ENCODE measurements at regions not wholly inside any gene's neighbourhood (a gene's known extent, or its start where the extent isn't known, plus 50 kb on each side); places are given as distances from the start of the nearest gene placed in this dataset.

DNA sequence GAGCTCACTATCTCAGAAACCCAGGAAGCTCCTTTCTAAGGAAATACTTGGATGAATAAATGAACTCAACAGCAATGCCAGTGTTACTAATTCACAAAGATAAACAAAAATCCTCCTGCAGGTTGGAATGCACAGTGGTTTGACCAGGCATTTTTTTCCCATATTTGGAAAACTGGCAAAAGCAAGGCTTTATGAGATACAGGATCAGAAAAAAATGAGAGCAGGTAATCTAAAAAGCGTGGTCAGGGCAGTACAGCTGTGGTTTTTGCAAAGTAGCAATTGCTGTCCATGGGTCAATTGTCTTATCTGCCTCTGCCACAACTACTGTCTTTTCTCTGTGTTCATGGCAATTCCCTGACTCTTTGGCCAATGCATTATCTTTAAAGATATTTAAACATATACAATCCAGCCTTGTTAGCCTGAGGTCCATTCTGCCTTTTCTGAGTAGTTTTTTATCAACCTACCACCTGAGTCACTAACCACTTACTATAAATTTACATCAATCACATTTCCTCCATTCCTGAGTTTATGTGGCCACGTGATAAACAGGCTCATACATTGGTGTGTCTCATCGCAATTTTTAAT lies 564.5 kb upstream of the IGFBP3 start:
- H3K27me3 ChIP-seq (ENCODE audit: control insufficient read depth in 4 of 4, insufficient read depth in 4 of 4, low read length in 3 of 4), result no peaks in the 10 kb centered on the region

DNA sequence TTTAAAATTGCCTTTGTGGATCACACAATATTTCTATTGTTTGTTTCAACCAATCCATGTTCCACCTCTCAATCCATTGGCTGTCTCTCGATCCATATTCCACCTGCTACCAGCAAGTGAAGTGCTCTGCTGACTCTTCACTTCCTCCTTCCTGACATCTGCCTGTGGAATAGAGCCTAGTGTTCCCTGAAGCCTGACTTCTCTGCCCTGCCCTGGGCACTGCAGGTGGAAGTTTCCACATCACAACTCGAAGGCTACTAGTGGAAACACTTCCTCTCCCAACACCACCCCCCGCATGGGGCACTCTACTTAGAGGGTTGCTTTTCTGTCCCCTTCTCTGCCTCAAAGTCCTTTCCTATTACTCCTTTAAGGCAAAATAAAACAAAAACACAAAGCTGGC lies 563.8 kb upstream of the IGFBP3 start:
- WGBS, result 84% methylated on average over 3 of the region's 3 CpGs
- no peak for TF ChIP-seq EGR1 (IDR thresholded peaks at IDR 0.05; ENCODE audit: low read depth in 2 of 2)
- no peak for TF ChIP-seq YY1 (IDR thresholded peaks at IDR 0.05)
- no peak for TF ChIP-seq RXRA (IDR thresholded peaks at IDR 0.05)
- TF ChIP-seq TAF1 (conservative IDR thresholded peaks at IDR 0.05), result no peak
- TF ChIP-seq, protein P1, sequence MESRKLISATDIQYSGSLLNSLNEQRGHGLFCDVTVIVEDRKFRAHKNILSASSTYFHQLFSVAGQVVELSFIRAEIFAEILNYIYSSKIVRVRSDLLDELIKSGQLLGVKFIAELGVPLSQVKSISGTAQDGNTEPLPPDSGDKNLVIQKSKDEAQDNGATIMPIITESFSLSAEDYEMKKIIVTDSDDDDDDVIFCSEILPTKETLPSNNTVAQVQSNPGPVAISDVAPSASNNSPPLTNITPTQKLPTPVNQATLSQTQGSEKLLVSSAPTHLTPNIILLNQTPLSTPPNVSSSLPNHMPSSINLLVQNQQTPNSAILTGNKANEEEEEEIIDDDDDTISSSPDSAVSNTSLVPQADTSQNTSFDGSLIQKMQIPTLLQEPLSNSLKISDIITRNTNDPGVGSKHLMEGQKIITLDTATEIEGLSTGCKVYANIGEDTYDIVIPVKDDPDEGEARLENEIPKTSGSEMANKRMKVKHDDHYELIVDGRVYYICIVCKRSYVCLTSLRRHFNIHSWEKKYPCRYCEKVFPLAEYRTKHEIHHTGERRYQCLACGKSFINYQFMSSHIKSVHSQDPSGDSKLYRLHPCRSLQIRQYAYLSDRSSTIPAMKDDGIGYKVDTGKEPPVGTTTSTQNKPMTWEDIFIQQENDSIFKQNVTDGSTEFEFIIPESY (IDR thresholded peaks at IDR 0.05), result no peak
- TF ChIP-seq FOXA1 (IDR thresholded peaks at IDR 0.05), result no peak
- TF ChIP-seq JUND (IDR thresholded peaks at IDR 0.05), result no peak
- TF ChIP-seq HNF4G (IDR thresholded peaks at IDR 0.05), result no peak
- no peak for TF ChIP-seq RAD21 (IDR thresholded peaks at IDR 0.05)
- TF ChIP-seq, protein P2, sequence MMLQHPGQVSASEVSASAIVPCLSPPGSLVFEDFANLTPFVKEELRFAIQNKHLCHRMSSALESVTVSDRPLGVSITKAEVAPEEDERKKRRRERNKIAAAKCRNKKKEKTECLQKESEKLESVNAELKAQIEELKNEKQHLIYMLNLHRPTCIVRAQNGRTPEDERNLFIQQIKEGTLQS (IDR thresholded peaks at IDR 0.05), result no peak
- no peak for TF ChIP-seq HNF4A (conservative IDR thresholded peaks at IDR 0.05)
- no peak for TF ChIP-seq SP1 (IDR thresholded peaks at IDR 0.05)
- Histone ChIP-seq H3K9me3 (ENCODE audit: control insufficient read depth in 4 of 4, low read length in 3 of 4) (no peaks in the 10 kb centered on the region), H3K27ac (ENCODE audit: low read depth in 1 of 2, low read length in 2 of 2) (no peak overlapping the region), H3K9ac (ENCODE audit: low read depth in 1 of 2, low read length in 2 of 2) (no peak overlapping the region), H3K27me3 (ENCODE audit: control insufficient read depth in 4 of 4, insufficient read depth in 4 of 4, low read length in 3 of 4) (no peaks in the 10 kb centered on the region), H3K36me3 (ENCODE audit: control insufficient read depth in 4 of 4, insufficient read depth in 3 of 4, low read depth in 1 of 4, low read length in 3 of 4) (no peaks in the 10 kb centered on the region), H3K4me1 (ENCODE audit: control insufficient read depth in 4 of 4, insufficient read depth in 4 of 4, low read length in 3 of 4) (no peaks in the 10 kb centered on the region), H3K4me3 (ENCODE audit: low read depth in 1 of 3, low read length in 3 of 3) (no peak overlapping the region)
- DNase-seq (ENCODE audit: low spot score), result no peak

More for the DNA sequence above, 564.5 kb upstream of the IGFBP3 start:
- H3K4me1 ChIP-seq (ENCODE audit: control insufficient read depth in 4 of 4, insufficient read depth in 4 of 4, low read length in 3 of 4), result no peaks in the 10 kb centered on the region
- no peak overlapping the region for H3K4me3 ChIP-seq (ENCODE audit: low read depth in 1 of 3, low read length in 3 of 3)
- H3K9me3 ChIP-seq (ENCODE audit: control insufficient read depth in 4 of 4, low read length in 3 of 4), result no peaks in the 10 kb centered on the region
- H3K27ac ChIP-seq (ENCODE audit: low read depth in 1 of 2, low read length in 2 of 2), result no peak overlapping the region
- WGBS, result 82% methylated on average over 3 of the region's 3 CpGs
- no peak for DNase-seq (ENCODE audit: low spot score)
- H3K9ac ChIP-seq (ENCODE audit: low read depth in 1 of 2, low read length in 2 of 2), result no peak overlapping the region
- no peaks in the 10 kb centered on the region for H3K36me3 ChIP-seq (ENCODE audit: control insufficient read depth in 4 of 4, insufficient read depth in 3 of 4, low read depth in 1 of 4, low read length in 3 of 4)
- TF ChIP-seq, protein P3, sequence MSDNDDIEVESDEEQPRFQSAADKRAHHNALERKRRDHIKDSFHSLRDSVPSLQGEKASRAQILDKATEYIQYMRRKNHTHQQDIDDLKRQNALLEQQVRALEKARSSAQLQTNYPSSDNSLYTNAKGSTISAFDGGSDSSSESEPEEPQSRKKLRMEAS (IDR thresholded peaks at IDR 0.05), result no peak
- no peak for TF ChIP-seq FOXA2 (IDR thresholded peaks at IDR 0.05)
- TF ChIP-seq EGR1 (IDR thresholded peaks at IDR 0.05; ENCODE audit: low read depth in 2 of 2), result no peak
- TF ChIP-seq SP1 (IDR thresholded peaks at IDR 0.05), result no peak
- TF ChIP-seq TAF1 (conservative IDR thresholded peaks at IDR 0.05), result no peak
- TF ChIP-seq, protein P4, sequence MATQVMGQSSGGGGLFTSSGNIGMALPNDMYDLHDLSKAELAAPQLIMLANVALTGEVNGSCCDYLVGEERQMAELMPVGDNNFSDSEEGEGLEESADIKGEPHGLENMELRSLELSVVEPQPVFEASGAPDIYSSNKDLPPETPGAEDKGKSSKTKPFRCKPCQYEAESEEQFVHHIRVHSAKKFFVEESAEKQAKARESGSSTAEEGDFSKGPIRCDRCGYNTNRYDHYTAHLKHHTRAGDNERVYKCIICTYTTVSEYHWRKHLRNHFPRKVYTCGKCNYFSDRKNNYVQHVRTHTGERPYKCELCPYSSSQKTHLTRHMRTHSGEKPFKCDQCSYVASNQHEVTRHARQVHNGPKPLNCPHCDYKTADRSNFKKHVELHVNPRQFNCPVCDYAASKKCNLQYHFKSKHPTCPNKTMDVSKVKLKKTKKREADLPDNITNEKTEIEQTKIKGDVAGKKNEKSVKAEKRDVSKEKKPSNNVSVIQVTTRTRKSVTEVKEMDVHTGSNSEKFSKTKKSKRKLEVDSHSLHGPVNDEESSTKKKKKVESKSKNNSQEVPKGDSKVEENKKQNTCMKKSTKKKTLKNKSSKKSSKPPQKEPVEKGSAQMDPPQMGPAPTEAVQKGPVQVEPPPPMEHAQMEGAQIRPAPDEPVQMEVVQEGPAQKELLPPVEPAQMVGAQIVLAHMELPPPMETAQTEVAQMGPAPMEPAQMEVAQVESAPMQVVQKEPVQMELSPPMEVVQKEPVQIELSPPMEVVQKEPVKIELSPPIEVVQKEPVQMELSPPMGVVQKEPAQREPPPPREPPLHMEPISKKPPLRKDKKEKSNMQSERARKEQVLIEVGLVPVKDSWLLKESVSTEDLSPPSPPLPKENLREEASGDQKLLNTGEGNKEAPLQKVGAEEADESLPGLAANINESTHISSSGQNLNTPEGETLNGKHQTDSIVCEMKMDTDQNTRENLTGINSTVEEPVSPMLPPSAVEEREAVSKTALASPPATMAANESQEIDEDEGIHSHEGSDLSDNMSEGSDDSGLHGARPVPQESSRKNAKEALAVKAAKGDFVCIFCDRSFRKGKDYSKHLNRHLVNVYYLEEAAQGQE (IDR thresholded peaks at IDR 0.05), result no peak
- TF ChIP-seq, protein P1 (IDR thresholded peaks at IDR 0.05), result no peak
- TF ChIP-seq RAD21 (IDR thresholded peaks at IDR 0.05), result no peak
- no peak for TF ChIP-seq RXRA (IDR thresholded peaks at IDR 0.05)
- TF ChIP-seq JUND (IDR thresholded peaks at IDR 0.05), result no peak
- no peak for TF ChIP-seq NR2F2 (IDR thresholded peaks at IDR 0.05)
- TF ChIP-seq, protein P5, sequence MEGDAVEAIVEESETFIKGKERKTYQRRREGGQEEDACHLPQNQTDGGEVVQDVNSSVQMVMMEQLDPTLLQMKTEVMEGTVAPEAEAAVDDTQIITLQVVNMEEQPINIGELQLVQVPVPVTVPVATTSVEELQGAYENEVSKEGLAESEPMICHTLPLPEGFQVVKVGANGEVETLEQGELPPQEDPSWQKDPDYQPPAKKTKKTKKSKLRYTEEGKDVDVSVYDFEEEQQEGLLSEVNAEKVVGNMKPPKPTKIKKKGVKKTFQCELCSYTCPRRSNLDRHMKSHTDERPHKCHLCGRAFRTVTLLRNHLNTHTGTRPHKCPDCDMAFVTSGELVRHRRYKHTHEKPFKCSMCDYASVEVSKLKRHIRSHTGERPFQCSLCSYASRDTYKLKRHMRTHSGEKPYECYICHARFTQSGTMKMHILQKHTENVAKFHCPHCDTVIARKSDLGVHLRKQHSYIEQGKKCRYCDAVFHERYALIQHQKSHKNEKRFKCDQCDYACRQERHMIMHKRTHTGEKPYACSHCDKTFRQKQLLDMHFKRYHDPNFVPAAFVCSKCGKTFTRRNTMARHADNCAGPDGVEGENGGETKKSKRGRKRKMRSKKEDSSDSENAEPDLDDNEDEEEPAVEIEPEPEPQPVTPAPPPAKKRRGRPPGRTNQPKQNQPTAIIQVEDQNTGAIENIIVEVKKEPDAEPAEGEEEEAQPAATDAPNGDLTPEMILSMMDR (IDR thresholded peaks at IDR 0.05; ENCODE audit: low read depth, low read length, missing input control), result no peak
- TF ChIP-seq, protein P2 (IDR thresholded peaks at IDR 0.05), result no peak
- TF ChIP-seq HNF4A (conservative IDR thresholded peaks at IDR 0.05), result no peak

Data from liver (tissue), 8 donors.